Ishikawa (cell line): ENCODE measurements at regions not wholly inside any gene's neighbourhood (a gene's known extent, or its start where the extent isn't known, plus 50 kb on each side); places are given as distances from the start of the nearest gene placed in this dataset.

Experiments
- MAX ChIP-seq: IDR thresholded peaks from 2 replicates; pipeline ENCODE4 v1.6.1; 2012
- RAD21 ChIP-seq: IDR thresholded peaks from 2 replicates; pipeline ENCODE4 v1.6.1; 2012; ENCODE audit warnings: low read depth
- REST ChIP-seq: IDR thresholded peaks from 2 replicates; pipeline ENCODE4 v1.6.1; 2012; ENCODE audit warnings: low read depth, mild to moderate bottlenecking
- YY1 ChIP-seq: IDR thresholded peaks from 2 replicates; pipeline ENCODE4 v1.6.1; 2012; ENCODE audit warnings: low read depth
- ZBTB7A ChIP-seq: IDR thresholded peaks from 2 replicates; pipeline ENCODE4 v1.6.1; 2012; ENCODE audit warnings: low read depth

GRCh38 chr6:12449447-12449846 is 159.3 kb downstream of the EDN1 start:
- no peak for TF ChIP-seq YY1
- TF ChIP-seq MAX: no peak
- TF ChIP-seq ZBTB7A: no peak
- TF ChIP-seq REST: no peak
- TF ChIP-seq RAD21: no peak
